ENCODE measurements at regions not wholly inside any gene's neighbourhood (a gene's known extent, or its start where the extent isn't known, plus 50 kb on each side); places are given as distances from the start of the nearest gene placed in this dataset.

DNA sequence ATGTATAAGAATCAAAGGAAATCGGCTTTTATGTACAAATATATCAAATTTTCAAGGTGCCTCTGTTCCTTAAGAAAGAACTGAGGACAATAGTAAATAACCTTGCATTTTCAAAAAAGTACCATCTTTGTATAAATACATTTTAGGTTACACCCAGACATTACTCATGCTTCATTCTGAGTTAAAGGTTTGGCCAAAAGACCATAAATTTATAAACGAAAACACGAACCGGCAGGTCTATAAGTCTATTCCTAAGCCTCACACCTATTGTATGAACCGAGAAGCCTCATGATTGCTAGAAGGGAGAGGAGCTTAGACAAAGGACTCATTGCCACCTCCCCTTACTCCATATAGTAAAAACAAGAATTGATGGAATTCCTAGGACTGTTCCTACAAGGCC lies 94.6 kb upstream of the PSMD7 start:
- TF ChIP-seq EP300 (IDR thresholded peaks at IDR 0.05) = no peak
- no peak for TF ChIP-seq CTCF (IDR thresholded peaks at IDR 0.05)

Measured in tibial nerve (tissue), 4 donors.